Activated CD4-positive, alpha-beta T cell treated with anti-CD3 and anti-CD28 coated beads for 48 hours (primary cell): ENCODE measurements at regions not wholly inside any gene's neighbourhood (a gene's known extent, or its start where the extent isn't known, plus 50 kb on each side); places are given as distances from the start of the nearest gene placed in this dataset.
"Not testable (repeated sequence)": the region's sequence is repeated elsewhere in the genome, so short reads cannot be mapped to it uniquely, and the experiment has no call there.

Experiments used
- DNase-seq: peaks from one replicate; pipeline ENCODE4 v3.0.0-alpha.2; 2020

DNA sequence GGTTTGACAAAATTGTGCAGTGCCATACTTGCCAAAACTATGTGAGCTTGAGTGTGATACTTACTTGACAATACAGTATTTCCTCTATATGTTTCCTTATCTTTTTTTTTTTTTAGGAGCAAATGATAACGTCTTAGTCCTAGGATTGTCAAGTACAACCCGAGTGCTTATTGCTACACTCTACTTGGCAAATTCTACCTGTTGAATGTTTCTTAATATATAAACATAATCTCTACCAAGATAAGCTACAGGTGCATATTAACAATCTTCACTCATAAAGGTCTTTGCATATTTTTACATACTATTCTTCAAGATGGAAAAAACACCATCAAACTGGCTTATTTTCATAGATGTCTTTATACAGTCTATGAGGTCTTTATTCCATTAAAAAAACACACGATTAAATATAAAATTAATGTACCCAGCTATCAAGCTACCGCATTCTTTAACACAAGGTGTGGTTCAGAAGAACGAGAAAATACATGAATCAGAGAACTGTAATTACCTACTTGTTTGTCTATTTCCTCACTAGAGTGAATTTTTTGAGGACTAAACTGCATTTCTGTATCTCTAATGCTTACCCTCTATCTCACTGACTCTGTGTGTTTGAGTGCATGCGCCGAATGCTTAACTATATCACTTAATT lies 76.1 kb upstream of the PDSS1 start:
- DNase-seq = no peak

DNA sequence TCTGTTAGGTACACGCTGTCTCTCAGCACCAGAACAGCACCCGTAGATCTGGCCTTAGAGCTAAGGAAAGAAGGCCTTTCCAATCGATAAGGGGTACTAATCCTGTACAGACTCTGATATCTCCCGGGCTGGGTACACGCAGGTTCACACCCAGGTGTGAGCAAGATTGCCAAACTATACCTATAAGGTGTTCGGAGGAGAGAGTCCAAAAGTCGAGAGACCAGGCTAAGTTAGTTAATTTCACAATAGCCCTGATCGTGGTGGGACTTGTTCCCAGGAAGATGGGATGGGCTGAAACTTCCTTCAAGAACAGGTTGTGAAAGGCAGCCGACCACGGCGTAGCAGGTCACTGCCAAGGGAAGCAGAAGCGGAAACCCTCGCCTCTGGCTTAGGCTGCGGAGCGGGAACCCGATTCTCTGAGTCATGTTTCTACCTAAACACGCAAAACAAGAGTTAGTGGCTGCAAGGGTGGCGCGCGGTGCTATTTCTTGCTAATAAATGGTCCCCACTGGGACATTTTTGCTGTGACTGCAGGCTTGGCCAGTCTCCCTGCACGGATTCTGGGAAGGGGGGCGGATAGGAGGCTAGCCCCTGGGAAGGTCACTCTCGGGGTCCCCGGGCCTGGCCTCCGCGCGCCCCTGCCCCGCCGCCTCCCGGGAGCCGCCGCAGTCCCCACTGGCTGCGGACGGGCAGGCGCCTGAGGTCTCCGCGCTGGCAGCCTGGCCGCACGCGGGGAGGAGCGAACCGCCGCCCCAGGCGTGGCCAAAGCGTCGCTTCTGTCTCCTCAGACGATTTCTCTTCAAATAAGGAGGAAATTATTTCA lies 75.4 kb upstream of the PDSS1 start:
- DNase-seq = peak; percentile 60

GRCh38 chr10:26622891-26623290 lies 74.6 kb upstream of the PDSS1 start:
- peak; percentile 22 for DNase-seq

DNA sequence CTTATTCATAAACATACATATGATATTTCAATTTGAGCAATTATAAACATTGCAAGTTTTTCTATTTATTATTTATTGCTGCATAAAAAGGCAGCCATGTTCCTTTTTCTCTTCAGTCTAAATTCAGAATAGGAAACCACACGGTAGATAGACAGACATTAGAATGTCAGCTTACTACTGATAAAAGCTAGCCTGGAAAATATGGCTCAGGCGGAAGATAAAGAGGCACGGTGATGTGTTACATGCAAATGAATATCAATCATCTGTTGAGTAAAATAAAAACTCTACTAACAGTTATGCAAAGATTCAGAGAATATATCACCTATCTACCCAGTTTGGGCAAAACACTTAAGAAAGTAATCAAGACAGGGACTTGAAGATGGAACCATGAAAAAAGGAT lies 73.5 kb upstream of the PDSS1 start:
- DNase-seq = peak; percentile 14

- no peak for DNase-seq
Measured at GRCh38 chr10:26626066-26626465, 71.4 kb upstream of the PDSS1 start.

DNA sequence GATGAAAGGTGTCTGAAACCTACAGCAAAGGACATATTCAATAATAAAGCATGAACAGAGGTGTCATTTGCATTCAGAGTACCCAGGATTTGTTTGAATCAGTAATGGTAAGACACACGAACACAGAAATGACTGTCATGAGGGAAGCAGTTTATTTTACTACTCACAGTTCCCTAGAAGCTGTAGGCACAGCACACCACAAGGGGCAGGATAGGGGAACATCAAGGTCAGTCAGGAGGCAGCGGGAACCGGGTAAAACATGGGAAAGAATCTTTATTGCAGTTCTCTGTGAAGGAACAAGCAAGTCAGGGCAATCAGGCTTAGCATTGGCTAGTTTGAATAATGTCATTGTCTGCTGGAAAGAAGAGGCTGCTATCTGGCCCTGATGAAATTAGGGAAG lies 70.2 kb upstream of the PDSS1 start:
- no peak for DNase-seq

GRCh38 chr10:26628395-26628794 lies 69.1 kb upstream of the PDSS1 start:
- DNase-seq = no peak

- not testable (repeated sequence) for DNase-seq
Measured at GRCh38 chr10:26632171-26632570, 65.3 kb upstream of the PDSS1 start.

DNA sequence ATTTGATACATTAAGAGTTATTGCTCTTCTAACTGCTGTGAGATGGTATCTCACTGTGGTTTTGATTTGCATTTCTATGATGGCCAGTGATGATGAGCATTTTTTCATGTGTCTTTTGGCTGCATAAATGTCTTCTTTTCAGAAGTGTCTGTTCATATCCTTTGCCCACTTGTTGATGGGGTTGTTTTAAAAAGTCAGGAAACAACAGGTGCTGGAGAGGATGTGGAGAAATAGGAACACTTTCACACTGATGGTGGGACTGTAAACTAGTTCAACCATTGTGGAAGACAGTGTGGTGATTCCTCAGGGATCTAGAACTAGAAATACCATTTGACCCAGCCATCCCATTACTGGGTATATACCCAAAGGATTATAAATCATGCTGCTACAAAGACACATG lies 63.4 kb upstream of the PDSS1 start:
- not testable (repeated sequence) for DNase-seq

- DNase-seq = no peak
Measured at GRCh38 chr10:26637521-26638275, 59.8 kb upstream of the PDSS1 start.

- no peak for DNase-seq
Measured at GRCh38 chr10:26640391-26640790, 57.1 kb upstream of the PDSS1 start.

- no peak for DNase-seq
Measured at GRCh38 chr10:26642896-26643653, 54.4 kb upstream of the PDSS1 start.

DNA sequence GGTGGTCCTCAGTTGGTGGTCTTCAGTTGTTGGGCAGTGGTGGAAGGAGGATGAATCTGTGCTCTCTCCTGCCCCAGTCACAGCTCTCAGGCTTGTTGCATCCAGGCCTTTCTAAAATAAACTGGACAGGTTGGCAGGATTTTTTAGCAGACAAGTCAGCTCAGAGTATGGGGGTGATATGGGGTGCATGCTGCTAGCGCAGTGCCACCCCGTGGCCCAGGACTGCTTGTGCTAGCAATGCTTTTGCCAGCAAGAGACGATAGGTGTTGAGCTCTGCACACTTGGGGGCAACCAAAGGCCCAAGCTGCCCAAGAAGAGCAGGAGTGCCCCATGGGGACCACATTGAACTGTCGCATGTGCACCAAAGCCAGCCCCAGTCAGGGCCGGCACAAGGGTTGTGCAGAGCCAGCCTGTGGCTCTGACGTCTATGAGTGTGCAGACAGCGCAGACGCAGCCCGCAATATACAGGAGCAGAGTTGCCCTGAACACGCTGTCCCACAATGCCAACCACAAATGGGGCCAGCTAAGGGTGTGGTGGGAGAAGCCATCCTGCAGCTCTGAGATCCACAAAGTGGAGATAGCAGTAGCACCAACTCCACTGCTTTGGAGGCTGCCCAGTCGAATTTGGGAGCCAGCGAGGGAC lies 49.8 kb upstream of the PDSS1 start:
- no peak for DNase-seq
